Stimulated activated naive CD8-positive, alpha-beta T cell treated with anti-CD3 and anti-CD28 coated beads, Interleukin-15, amount 100 ng/mL, for 72 hours (primary cell): ENCODE measurements at regions not wholly inside any gene's neighbourhood (a gene's known extent, or its start where the extent isn't known, plus 50 kb on each side); places are given as distances from the start of the nearest gene placed in this dataset.

Source experiments
- ATAC-seq: fragments of 150-1000 bp; cut with Tn5 transposase; 2 replicates; pipeline ENCODE4 v1.10.0; 2021; ENCODE audit warnings: mild to moderate bottlenecking, moderate library complexity
- DNase-seq, 2 donors: peaks; one replicate each; pipeline ENCODE4 v3.0.0; 2021 to 2022
- H3K27ac Mint-ChIP-seq, 2 donors: one replicate each; pipeline ENCODE4 v1.8.0; 2022; ENCODE audit warnings: mild to moderate bottlenecking in 2 of 2, mixed read lengths in 2 of 2, moderate library complexity in 2 of 2
- H3K27me3 Mint-ChIP-seq: one replicate; pipeline ENCODE4 v1.8.0; 2022; ENCODE audit warnings: mixed read lengths
- H3K4me1 Mint-ChIP-seq: one replicate; pipeline ENCODE4 v1.8.0; 2022; ENCODE audit warnings: mild to moderate bottlenecking, mixed read lengths
- H3K4me3 Mint-ChIP-seq, 2 donors: one replicate each; pipeline ENCODE4 v1.8.0; 2022; ENCODE audit warnings: mild to moderate bottlenecking in 2 of 2, mixed read lengths in 2 of 2, moderate library complexity in 1 of 2
- H3K9me3 Mint-ChIP-seq, 2 donors: one replicate each; pipeline ENCODE4 v1.8.0; 2022; ENCODE audit warnings: mixed read lengths in 2 of 2

GRCh38 chr4:136505020-136505419 is 1027.3 kb downstream of the PCDH18 start:
- H3K27me3 Mint-ChIP-seq, result no peaks in the 10 kb centered on the region
- H3K4me1 Mint-ChIP-seq, result no peaks in the 10 kb centered on the region
- DNase-seq (no peak), ATAC-seq (no peak)
- H3K9me3 Mint-ChIP-seq, result peaks cover 10 to 12% of the 10 kb centered on the region in 2 donors
- H3K4me3 Mint-ChIP-seq, result no peak overlapping the region
- no peak overlapping the region for H3K27ac Mint-ChIP-seq

GRCh38 chr4:136495851-136496250 is 1036.4 kb downstream of the PCDH18 start:
- ATAC-seq (no peak), DNase-seq (no peak)
- H3K27me3 Mint-ChIP-seq, result no peaks in the 10 kb centered on the region
- H3K27ac Mint-ChIP-seq, result no peak overlapping the region
- peaks cover 7 to 14% of the 10 kb centered on the region in 2 donors for H3K9me3 Mint-ChIP-seq
- H3K4me1 Mint-ChIP-seq, result no peaks in the 10 kb centered on the region
- H3K4me3 Mint-ChIP-seq, result no peak overlapping the region

- Mint-ChIP-seq H3K27ac (no peak overlapping the region), H3K4me3 (no peak overlapping the region), H3K27me3 (no peaks in the 10 kb centered on the region), H3K4me1 (no peaks in the 10 kb centered on the region), H3K9me3 (peaks cover 4 to 14% of the 10 kb centered on the region in 2 donors)
- ATAC-seq, result no peak
- no peak for DNase-seq
These were observed 1037.2 kb downstream of the PCDH18 start for GRCh38 chr4:136495076-136495475.

- Mint-ChIP-seq H3K4me1 (no peaks in the 10 kb centered on the region), H3K9me3 (peaks cover 5 to 9% of the 10 kb centered on the region in 2 donors), H3K27me3 (no peaks in the 10 kb centered on the region), H3K4me3 (no peak overlapping the region), H3K27ac (no peak overlapping the region)
- ATAC-seq, result no peak
- DNase-seq, result no peak
These were observed 1043.2 kb downstream of the PCDH18 start for GRCh38 chr4:136489101-136489500.

DNA sequence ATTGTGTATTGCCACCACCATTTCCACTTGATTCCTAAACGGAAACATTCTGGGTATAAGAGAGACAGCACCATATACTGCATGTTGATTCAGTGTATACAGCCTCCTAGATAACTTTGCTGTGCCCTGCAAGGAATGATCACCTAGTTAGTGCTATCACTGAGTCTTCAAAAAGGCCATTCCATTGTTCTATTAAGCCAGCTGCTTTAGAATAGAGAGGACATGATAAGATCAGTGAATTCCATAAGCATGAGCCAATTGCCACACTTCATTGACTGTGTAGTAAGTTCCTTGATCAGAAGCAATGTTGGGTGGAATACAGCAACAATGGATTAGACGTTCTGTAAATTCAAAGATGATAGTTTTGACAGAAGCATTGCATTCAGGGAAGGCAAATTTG is 1047.3 kb downstream of the PCDH18 start:
- no peak for ATAC-seq
- peaks cover 2 to 9% of the 10 kb centered on the region in 2 donors for H3K9me3 Mint-ChIP-seq
- no peak overlapping the region for H3K4me3 Mint-ChIP-seq
- no peaks in the 10 kb centered on the region for H3K4me1 Mint-ChIP-seq
- H3K27ac Mint-ChIP-seq, result no peak overlapping the region
- DNase-seq, result no peak
- no peaks in the 10 kb centered on the region for H3K27me3 Mint-ChIP-seq

GRCh38 chr4:136476753-136477152 is 1055.5 kb downstream of the PCDH18 start:
- Mint-ChIP-seq H3K4me1 (no peaks in the 10 kb centered on the region), H3K9me3 (no peaks in the 10 kb centered on the region), H3K27me3 (no peaks in the 10 kb centered on the region), H3K27ac (no peak overlapping the region), H3K4me3 (no peak overlapping the region)
- DNase-seq (no peak), ATAC-seq (no peak)

GRCh38 chr4:136471051-136471450 is 1061.2 kb downstream of the PCDH18 start:
- Mint-ChIP-seq H3K9me3 (peaks cover 0 to 11% of the 10 kb centered on the region in 2 donors), H3K27ac (no peak overlapping the region), H3K4me3 (no peak overlapping the region), H3K27me3 (no peaks in the 10 kb centered on the region), H3K4me1 (no peaks in the 10 kb centered on the region)
- DNase-seq (no peak), ATAC-seq (no peak)

- H3K9me3 Mint-ChIP-seq, result peaks cover 0 to 15% of the 10 kb centered on the region in 2 donors
- H3K4me3 Mint-ChIP-seq, result no peak overlapping the region
- no peaks in the 10 kb centered on the region for H3K4me1 Mint-ChIP-seq
- H3K27ac Mint-ChIP-seq, result no peak overlapping the region
- ATAC-seq (no peak), DNase-seq (no peak)
- H3K27me3 Mint-ChIP-seq, result no peaks in the 10 kb centered on the region
These were observed 1066.6 kb downstream of the PCDH18 start for GRCh38 chr4:136465691-136466090.

DNA sequence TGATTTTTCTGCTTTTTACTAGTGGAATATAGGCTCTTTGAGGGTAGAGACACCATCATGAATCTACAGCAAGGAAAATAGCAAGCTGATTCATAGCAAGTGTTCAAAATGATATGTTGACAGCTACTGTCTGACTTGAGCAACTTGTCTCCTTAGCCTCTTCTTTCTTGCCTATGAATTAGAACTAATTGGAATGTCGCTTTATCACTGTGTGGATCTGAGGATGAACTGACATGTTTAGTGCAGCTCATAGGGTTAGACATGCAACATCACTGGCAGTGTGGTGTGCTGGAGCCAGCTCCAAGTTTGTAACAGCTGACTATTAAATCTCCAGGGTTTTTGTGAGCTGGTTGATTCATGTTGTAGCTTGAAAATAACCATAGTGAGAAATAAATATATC is 1068.4 kb downstream of the PCDH18 start:
- Mint-ChIP-seq H3K4me1 (no peaks in the 10 kb centered on the region), H3K27me3 (no peaks in the 10 kb centered on the region), H3K9me3 (peaks cover 0 to 4% of the 10 kb centered on the region in 2 donors), H3K27ac (no peak overlapping the region), H3K4me3 (no peak overlapping the region)
- ATAC-seq (no peak), DNase-seq (no peak)

DNA sequence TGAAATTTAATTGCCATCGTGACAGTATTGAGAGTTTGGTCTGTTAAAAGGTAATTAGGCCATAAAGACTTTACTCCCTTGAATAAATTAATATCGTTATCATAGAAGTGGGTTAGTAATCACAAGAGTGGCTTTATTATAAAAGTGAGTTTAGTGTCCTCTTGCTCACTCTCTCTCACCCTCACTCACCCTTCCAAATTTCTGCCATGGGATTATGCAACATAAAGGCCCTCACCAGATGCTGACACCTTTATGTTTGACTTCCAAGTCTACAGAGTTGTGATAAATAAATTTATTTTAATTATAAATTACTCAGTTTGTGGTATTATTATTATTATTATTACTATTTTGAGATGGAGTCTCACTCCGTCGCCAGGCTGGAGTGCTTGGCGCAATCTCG is 1070.8 kb downstream of the PCDH18 start:
- DNase-seq (no peak), ATAC-seq (no peak)
- H3K4me3 Mint-ChIP-seq, result no peak overlapping the region
- H3K27me3 Mint-ChIP-seq, result no peaks in the 10 kb centered on the region
- no peaks in the 10 kb centered on the region for H3K4me1 Mint-ChIP-seq
- H3K27ac Mint-ChIP-seq, result no peak overlapping the region
- H3K9me3 Mint-ChIP-seq, result peaks cover 0 to 4% of the 10 kb centered on the region in 2 donors

GRCh38 chr4:136458326-136458725 is 1074.0 kb downstream of the PCDH18 start:
- no peak for DNase-seq
- Mint-ChIP-seq H3K9me3 (peaks cover 0 to 9% of the 10 kb centered on the region in 2 donors), H3K4me1 (no peaks in the 10 kb centered on the region), H3K27me3 (no peaks in the 10 kb centered on the region), H3K4me3 (no peak overlapping the region), H3K27ac (no peak overlapping the region)
- ATAC-seq, result no peak

DNA sequence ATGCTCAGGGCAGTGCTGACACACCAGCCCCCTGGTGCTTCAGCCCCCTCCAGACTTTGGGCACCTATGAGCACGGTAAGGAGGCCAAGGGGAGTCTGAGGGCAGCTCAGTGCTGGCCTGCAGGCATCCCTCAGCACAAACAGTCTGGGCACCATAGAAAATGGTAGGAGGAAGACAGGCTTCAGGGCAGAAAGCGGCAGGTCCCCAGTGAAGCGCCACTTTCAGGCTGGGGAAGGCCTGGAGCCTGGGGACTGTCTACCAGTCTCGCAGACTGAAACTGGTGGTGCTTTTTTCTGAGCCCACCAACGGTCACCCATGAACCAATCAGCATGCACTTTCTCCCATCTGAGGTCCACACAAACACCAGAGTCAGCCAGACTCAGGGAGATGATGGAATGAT is 1074.7 kb downstream of the PCDH18 start:
- H3K27me3 Mint-ChIP-seq, result no peaks in the 10 kb centered on the region
- ATAC-seq (no peak), DNase-seq (no peak)
- H3K9me3 Mint-ChIP-seq, result peaks cover 0 to 5% of the 10 kb centered on the region in 2 donors
- no peak overlapping the region for H3K4me3 Mint-ChIP-seq
- no peak overlapping the region for H3K27ac Mint-ChIP-seq
- H3K4me1 Mint-ChIP-seq, result no peaks in the 10 kb centered on the region

GRCh38 chr4:136457004-136457403 is 1075.3 kb downstream of the PCDH18 start:
- ATAC-seq (no peak), DNase-seq (no peak)
- Mint-ChIP-seq H3K9me3 (peaks cover 0 to 5% of the 10 kb centered on the region in 2 donors), H3K27ac (no peak overlapping the region), H3K4me1 (no peaks in the 10 kb centered on the region), H3K27me3 (no peaks in the 10 kb centered on the region), H3K4me3 (no peak overlapping the region)

DNA sequence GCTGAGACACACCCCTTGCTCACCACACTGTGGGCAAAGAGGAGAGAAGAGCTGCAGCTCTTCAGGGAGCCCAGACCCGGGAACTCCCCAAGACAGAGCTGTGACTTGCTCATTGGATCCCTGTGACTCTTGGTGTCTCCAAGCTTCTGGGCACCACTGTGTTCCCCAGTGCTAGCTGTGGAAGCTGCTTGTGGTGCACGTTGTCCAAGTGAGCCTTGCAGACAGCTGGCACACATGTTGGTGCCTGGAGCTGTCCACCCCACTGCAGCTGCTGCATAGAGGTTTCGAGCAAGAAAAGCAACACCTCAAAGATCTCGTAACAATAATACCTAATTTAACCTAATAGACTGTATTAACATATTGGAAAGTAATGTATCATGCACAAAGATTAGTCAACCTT is 1089.3 kb downstream of the PCDH18 start:
- ATAC-seq, result no peak
- no peaks in the 10 kb centered on the region for H3K9me3 Mint-ChIP-seq
- H3K4me3 Mint-ChIP-seq, result no peak overlapping the region
- no peaks in the 10 kb centered on the region for H3K4me1 Mint-ChIP-seq
- no peak for DNase-seq
- no peak overlapping the region for H3K27ac Mint-ChIP-seq
- no peaks in the 10 kb centered on the region for H3K27me3 Mint-ChIP-seq

GRCh38 chr4:136442447-136442846 is 1089.8 kb downstream of the PCDH18 start:
- H3K27me3 Mint-ChIP-seq, result no peaks in the 10 kb centered on the region
- H3K9me3 Mint-ChIP-seq, result no peaks in the 10 kb centered on the region
- H3K4me1 Mint-ChIP-seq, result no peaks in the 10 kb centered on the region
- ATAC-seq (no peak), DNase-seq (no peak)
- no peak overlapping the region for H3K27ac Mint-ChIP-seq
- H3K4me3 Mint-ChIP-seq, result no peak overlapping the region

GRCh38 chr4:136441629-136442282 is 1090.5 kb downstream of the PCDH18 start:
- DNase-seq (no peak), ATAC-seq (peak; percentile 33)
- H3K27ac Mint-ChIP-seq, result no peak overlapping the region
- H3K9me3 Mint-ChIP-seq, result no peaks in the 10 kb centered on the region
- H3K4me1 Mint-ChIP-seq, result no peaks in the 10 kb centered on the region
- no peak overlapping the region for H3K4me3 Mint-ChIP-seq
- no peaks in the 10 kb centered on the region for H3K27me3 Mint-ChIP-seq

DNA sequence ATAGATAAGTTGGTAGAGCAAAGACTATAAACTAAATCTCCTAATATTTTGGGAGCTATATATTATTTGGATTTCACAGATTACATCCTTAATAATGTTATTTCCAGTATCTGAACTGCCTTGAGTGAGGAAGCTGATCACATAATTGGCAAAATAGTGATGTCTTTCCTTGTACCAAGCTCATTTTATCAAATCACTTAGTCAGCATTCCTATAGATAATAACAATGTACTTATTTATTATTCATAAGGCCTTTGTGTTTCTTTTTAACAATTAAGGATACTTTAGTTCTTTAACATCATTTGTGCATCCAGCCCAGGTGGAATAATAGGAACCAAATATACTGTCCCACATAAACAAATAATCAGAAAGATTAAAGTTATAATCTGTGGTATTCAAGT is 1093.6 kb downstream of the PCDH18 start:
- DNase-seq (no peak), ATAC-seq (no peak)
- Mint-ChIP-seq H3K4me1 (no peaks in the 10 kb centered on the region), H3K27ac (no peak overlapping the region), H3K27me3 (no peaks in the 10 kb centered on the region), H3K4me3 (no peak overlapping the region), H3K9me3 (no peaks in the 10 kb centered on the region)
